Neural cell (in vitro differentiated cells): ENCODE measurements at regions not wholly inside any gene's neighbourhood (a gene's known extent, or its start where the extent isn't known, plus 50 kb on each side); places are given as distances from the start of the nearest gene placed in this dataset.
A peak's percentile ranks its signal among the peaks of the same experiment; 100 is the strongest.

Experiments used
- H2AFZ ChIP-seq: fragments of 200-600, 300-800 bp; sonication (generic), shearing (Covaris generic); 2 replicates; pipeline ENCODE4 v1.6.0; 2014; ENCODE audit warnings: low read depth, mild to moderate bottlenecking, antibody characterized with exemption, low read length, moderate library complexity
- H3F3A ChIP-seq: fragments of 200-600 bp; shearing (Covaris generic); 2 replicates; pipeline ENCODE4 v1.6.1; 2016; ENCODE audit warnings: mild to moderate bottlenecking, moderate library complexity, mixed read lengths, antibody characterized with exemption, low read length; ENCODE audit not compliant: insufficient read depth, poor library complexity, severe bottlenecking
- H3K27ac ChIP-seq: fragments of 200-600, 300-800 bp; sonication (generic), shearing (Covaris generic); 2 replicates; pipeline ENCODE4 v1.5.1; 2014; ENCODE audit warnings: mild to moderate bottlenecking, low read length, moderate library complexity
- H3K27me3 ChIP-seq: fragments of 300-800, 200-600 bp; sonication (generic), shearing (Covaris generic); 2 replicates; pipeline ENCODE4 v1.6.0; 2014; ENCODE audit warnings: mild to moderate bottlenecking, low read depth, low read length, moderate library complexity; ENCODE audit not compliant: insufficient read depth
- H3K36me3 ChIP-seq: fragments of 300-800, 200-600 bp; sonication (generic), shearing (Covaris generic); 2 replicates; pipeline ENCODE4 v1.5.1; 2014; ENCODE audit warnings: mild to moderate bottlenecking, antibody characterized with exemption, low read length, moderate library complexity; ENCODE audit not compliant: insufficient read depth
- H3K4me2 ChIP-seq: fragments of 300-800, 200-600 bp; sonication (generic), shearing (Covaris generic); 2 replicates; pipeline ENCODE4 v1.6.0; 2014; ENCODE audit warnings: mild to moderate bottlenecking, low read length
- H3K4me3 ChIP-seq: fragments of 300-800, 200-600 bp; sonication (generic), shearing (Covaris generic); 2 replicates; pipeline ENCODE4 v1.5.1; 2014; ENCODE audit warnings: mild to moderate bottlenecking, low read length, moderate library complexity
- H3K79me2 ChIP-seq: fragments of 200-600 bp; shearing (Covaris generic); replicated peaks from 2 replicates; pipeline ENCODE4 v1.6.0; 2014; ENCODE audit warnings: mild to moderate bottlenecking, low read length, moderate library complexity; ENCODE audit not compliant: insufficient read depth
- H3K9ac ChIP-seq: fragments of 300-800, 200-600 bp; sonication (generic), shearing (Covaris generic); 2 replicates; pipeline ENCODE4 v1.6.1; 2016; ENCODE audit warnings: mild to moderate bottlenecking, low read length, mixed read lengths
- H3K9me2 ChIP-seq: fragments of 200-600 bp; shearing (Covaris generic); 2 replicates; pipeline ENCODE4 v1.6.1; 2016; ENCODE audit warnings: mild to moderate bottlenecking, low read length, mixed read lengths; ENCODE audit not compliant: insufficient read depth
- H3K9me3 ChIP-seq: fragments of 200-600, 300-800 bp; sonication (generic), shearing (Covaris generic); 2 replicates; pipeline ENCODE4 v1.6.1; 2016; ENCODE audit warnings: mild to moderate bottlenecking, mixed run types, low read length, moderate library complexity, mixed read lengths
- H4K20me1 ChIP-seq: fragments of 200-600 bp; shearing (Covaris generic); 2 replicates; pipeline ENCODE4 v1.6.1; 2016; ENCODE audit warnings: mild to moderate bottlenecking, mixed run types; ENCODE audit not compliant: insufficient read depth
- CTCF ChIP-seq: fragments of 450-650 bp; IDR thresholded peaks from 2 replicates; pipeline ENCODE4 v1.5.1; 2014; ENCODE audit warnings: antibody characterized with exemption, mild to moderate bottlenecking, moderate library complexity; ENCODE audit not compliant: poor library complexity, severe bottlenecking
- EP300 ChIP-seq: fragments of 450-650 bp; conservative IDR thresholded peaks from 2 replicates; pipeline ENCODE4 v1.6.1; 2014; ENCODE audit warnings: antibody characterized with exemption, mild to moderate bottlenecking, moderate library complexity; ENCODE audit not compliant: poor library complexity, severe bottlenecking
- EZH2 ChIP-seq: fragments of 200-600, 300-800 bp; shearing (Covaris generic), sonication (generic); IDR thresholded peaks from 2 replicates; pipeline ENCODE4 v1.6.1; 2014; ENCODE audit warnings: antibody characterized with exemption, low read length, borderline replicate concordance, mild to moderate bottlenecking; ENCODE audit not compliant: insufficient read depth, poor library complexity, severe bottlenecking
- MXI1 ChIP-seq: fragments of 450-650 bp; conservative IDR thresholded peaks from 2 replicates; pipeline ENCODE4 v1.6.1; 2014; ENCODE audit warnings: antibody characterized with exemption, mild to moderate bottlenecking; ENCODE audit not compliant: poor library complexity, severe bottlenecking
- POLR2AphosphoS5 ChIP-seq: IDR thresholded peaks from 2 replicates; pipeline ENCODE4 v1.6.1; 2012
- RAD21 ChIP-seq: fragments of 450-650 bp; conservative IDR thresholded peaks from 2 replicates; pipeline ENCODE4 v1.6.1; 2014; ENCODE audit warnings: antibody characterized with exemption, mild to moderate bottlenecking, moderate library complexity
- REST ChIP-seq: IDR thresholded peaks from 2 replicates; pipeline ENCODE4 v1.6.1; 2012; ENCODE audit warnings: borderline replicate concordance
- SMC3 ChIP-seq: fragments of 450-650 bp; conservative IDR thresholded peaks from 2 replicates; pipeline ENCODE4 v1.6.1; 2014; ENCODE audit warnings: antibody characterized with exemption, mild to moderate bottlenecking, moderate library complexity; ENCODE audit not compliant: poor library complexity
- TAF1 ChIP-seq: IDR thresholded peaks from 2 replicates; pipeline ENCODE4 v1.6.1; 2012; ENCODE audit warnings: low read depth

- H3K9me2 ChIP-seq, result no peaks in the 10 kb centered on the region
- no peak overlapping the region for H3K4me2 ChIP-seq
- no peaks in the 10 kb centered on the region for H3K36me3 ChIP-seq
- no peak overlapping the region for H3K9ac ChIP-seq
- H3K27ac ChIP-seq, result no peak overlapping the region
- H3K27me3 ChIP-seq, result no peaks in the 10 kb centered on the region
- H4K20me1 ChIP-seq, result no peaks in the 10 kb centered on the region
- no peak overlapping the region for H2AFZ ChIP-seq
- no peaks in the 10 kb centered on the region for H3K79me2 ChIP-seq
- peaks cover 3% of the 10 kb centered on the region for H3F3A ChIP-seq
- H3K9me3 ChIP-seq, result no peaks in the 10 kb centered on the region
- TF ChIP-seq REST (no peak), POLR2AphosphoS5 (peak; percentile 65), EP300 (peak; percentile 84)
- H3K4me3 ChIP-seq, result no peak overlapping the region
These were observed 290.4 kb downstream of the CSNK1G3 start for GRCh38 chr5:123802298-123802951.

- H3K79me2 ChIP-seq, result no peaks in the 10 kb centered on the region
- no peak overlapping the region for H3K27ac ChIP-seq
- TF ChIP-seq POLR2AphosphoS5 (no peak), REST (no peak), CTCF (no peak), TAF1 (no peak), EP300 (no peak), MXI1 (no peak), RAD21 (no peak), SMC3 (no peak), EZH2 (no peak)
- no peak overlapping the region for H3K4me3 ChIP-seq
- H2AFZ ChIP-seq, result no peak overlapping the region
- no peak overlapping the region for H3K9ac ChIP-seq
- no peaks in the 10 kb centered on the region for H3K27me3 ChIP-seq
- H3K4me2 ChIP-seq, result no peak overlapping the region
- H3K9me2 ChIP-seq, result no peaks in the 10 kb centered on the region
- H3K9me3 ChIP-seq, result no peaks in the 10 kb centered on the region
- peaks cover 3% of the 10 kb centered on the region for H3F3A ChIP-seq
- H3K36me3 ChIP-seq, result no peaks in the 10 kb centered on the region
- no peaks in the 10 kb centered on the region for H4K20me1 ChIP-seq
These were observed 288.7 kb downstream of the CSNK1G3 start for GRCh38 chr5:123800640-123801039.
